Neural cell (in vitro differentiated cells): ENCODE measurements at regions not wholly inside any gene's neighbourhood (a gene's known extent, or its start where the extent isn't known, plus 50 kb on each side); places are given as distances from the start of the nearest gene placed in this dataset.

Experiments
- H2AFZ ChIP-seq: fragments of 200-600, 300-800 bp; sonication (generic), shearing (Covaris generic); 2 replicates; pipeline ENCODE4 v1.6.0; 2014; ENCODE audit warnings: low read depth, mild to moderate bottlenecking, antibody characterized with exemption, low read length, moderate library complexity
- H3F3A ChIP-seq: fragments of 200-600 bp; shearing (Covaris generic); 2 replicates; pipeline ENCODE4 v1.6.1; 2016; ENCODE audit warnings: mild to moderate bottlenecking, moderate library complexity, mixed read lengths, antibody characterized with exemption, low read length; ENCODE audit not compliant: insufficient read depth, poor library complexity, severe bottlenecking
- H3K27ac ChIP-seq: fragments of 200-600, 300-800 bp; sonication (generic), shearing (Covaris generic); 2 replicates; pipeline ENCODE4 v1.5.1; 2014; ENCODE audit warnings: mild to moderate bottlenecking, low read length, moderate library complexity
- H3K27me3 ChIP-seq: fragments of 300-800, 200-600 bp; sonication (generic), shearing (Covaris generic); 2 replicates; pipeline ENCODE4 v1.6.0; 2014; ENCODE audit warnings: mild to moderate bottlenecking, low read depth, low read length, moderate library complexity; ENCODE audit not compliant: insufficient read depth
- H3K36me3 ChIP-seq: fragments of 300-800, 200-600 bp; sonication (generic), shearing (Covaris generic); 2 replicates; pipeline ENCODE4 v1.5.1; 2014; ENCODE audit warnings: mild to moderate bottlenecking, antibody characterized with exemption, low read length, moderate library complexity; ENCODE audit not compliant: insufficient read depth
- H3K4me2 ChIP-seq: fragments of 300-800, 200-600 bp; sonication (generic), shearing (Covaris generic); 2 replicates; pipeline ENCODE4 v1.6.0; 2014; ENCODE audit warnings: mild to moderate bottlenecking, low read length
- H3K4me3 ChIP-seq: fragments of 300-800, 200-600 bp; sonication (generic), shearing (Covaris generic); 2 replicates; pipeline ENCODE4 v1.5.1; 2014; ENCODE audit warnings: mild to moderate bottlenecking, low read length, moderate library complexity
- H3K79me2 ChIP-seq: fragments of 200-600 bp; shearing (Covaris generic); replicated peaks from 2 replicates; pipeline ENCODE4 v1.6.0; 2014; ENCODE audit warnings: mild to moderate bottlenecking, low read length, moderate library complexity; ENCODE audit not compliant: insufficient read depth
- H3K9ac ChIP-seq: fragments of 300-800, 200-600 bp; sonication (generic), shearing (Covaris generic); 2 replicates; pipeline ENCODE4 v1.6.1; 2016; ENCODE audit warnings: mild to moderate bottlenecking, low read length, mixed read lengths
- H3K9me2 ChIP-seq: fragments of 200-600 bp; shearing (Covaris generic); 2 replicates; pipeline ENCODE4 v1.6.1; 2016; ENCODE audit warnings: mild to moderate bottlenecking, low read length, mixed read lengths; ENCODE audit not compliant: insufficient read depth
- H3K9me3 ChIP-seq: fragments of 200-600, 300-800 bp; sonication (generic), shearing (Covaris generic); 2 replicates; pipeline ENCODE4 v1.6.1; 2016; ENCODE audit warnings: mild to moderate bottlenecking, mixed run types, low read length, moderate library complexity, mixed read lengths
- H4K20me1 ChIP-seq: fragments of 200-600 bp; shearing (Covaris generic); 2 replicates; pipeline ENCODE4 v1.6.1; 2016; ENCODE audit warnings: mild to moderate bottlenecking, mixed run types; ENCODE audit not compliant: insufficient read depth
- EP300 ChIP-seq: fragments of 450-650 bp; conservative IDR thresholded peaks from 2 replicates; pipeline ENCODE4 v1.6.1; 2014; ENCODE audit warnings: antibody characterized with exemption, mild to moderate bottlenecking, moderate library complexity; ENCODE audit not compliant: poor library complexity, severe bottlenecking
- EZH2 ChIP-seq: fragments of 200-600, 300-800 bp; shearing (Covaris generic), sonication (generic); IDR thresholded peaks from 2 replicates; pipeline ENCODE4 v1.6.1; 2014; ENCODE audit warnings: antibody characterized with exemption, low read length, borderline replicate concordance, mild to moderate bottlenecking; ENCODE audit not compliant: insufficient read depth, poor library complexity, severe bottlenecking
- MXI1 ChIP-seq: fragments of 450-650 bp; conservative IDR thresholded peaks from 2 replicates; pipeline ENCODE4 v1.6.1; 2014; ENCODE audit warnings: antibody characterized with exemption, mild to moderate bottlenecking; ENCODE audit not compliant: poor library complexity, severe bottlenecking
- POLR2AphosphoS5 ChIP-seq: IDR thresholded peaks from 2 replicates; pipeline ENCODE4 v1.6.1; 2012
- RAD21 ChIP-seq: fragments of 450-650 bp; conservative IDR thresholded peaks from 2 replicates; pipeline ENCODE4 v1.6.1; 2014; ENCODE audit warnings: antibody characterized with exemption, mild to moderate bottlenecking, moderate library complexity
- REST ChIP-seq: IDR thresholded peaks from 2 replicates; pipeline ENCODE4 v1.6.1; 2012; ENCODE audit warnings: borderline replicate concordance
- SMC3 ChIP-seq: fragments of 450-650 bp; conservative IDR thresholded peaks from 2 replicates; pipeline ENCODE4 v1.6.1; 2014; ENCODE audit warnings: antibody characterized with exemption, mild to moderate bottlenecking, moderate library complexity; ENCODE audit not compliant: poor library complexity
- TAF1 ChIP-seq: IDR thresholded peaks from 2 replicates; pipeline ENCODE4 v1.6.1; 2012; ENCODE audit warnings: low read depth
- TF ChIP-seq, protein P1 (sequence below): fragments of 450-650 bp; IDR thresholded peaks from 2 replicates; pipeline ENCODE4 v1.5.1; 2014; ENCODE audit warnings: antibody characterized with exemption, mild to moderate bottlenecking, moderate library complexity; ENCODE audit not compliant: poor library complexity, severe bottlenecking

DNA sequence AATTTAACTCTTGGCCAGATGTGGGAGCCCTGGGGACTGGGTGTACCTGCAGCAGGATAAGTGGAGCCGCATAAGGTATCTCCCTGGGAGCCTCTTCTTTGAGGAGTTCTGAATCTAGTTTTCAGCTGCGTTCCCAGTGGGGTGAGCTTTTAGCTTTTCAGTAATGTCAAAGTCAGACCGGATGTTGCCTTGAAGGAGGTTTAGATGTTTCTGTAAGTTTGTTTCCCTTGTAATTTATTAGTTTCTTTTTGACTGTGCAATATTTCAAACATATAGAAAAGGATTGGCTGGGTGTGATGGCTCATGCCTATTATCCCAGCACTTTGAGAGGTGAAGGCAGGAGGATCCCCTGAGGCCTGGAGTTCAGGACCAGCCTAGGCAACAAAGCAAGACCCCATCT lies 98.6 kb upstream of the EEF2KMT start:
- Histone ChIP-seq H4K20me1 (no peaks in the 10 kb centered on the region), H2AFZ (no peak overlapping the region), H3K9me2 (no peaks in the 10 kb centered on the region), H3K27ac (no peak overlapping the region), H3K4me2 (no peak overlapping the region), H3F3A (no peaks in the 10 kb centered on the region), H3K9ac (no peak overlapping the region), H3K4me3 (no peak overlapping the region), H3K27me3 (no peaks in the 10 kb centered on the region), H3K36me3 (no peaks in the 10 kb centered on the region), H3K9me3 (no peaks in the 10 kb centered on the region), H3K79me2 (no peaks in the 10 kb centered on the region)
- TF ChIP-seq POLR2AphosphoS5 (no peak), MXI1 (no peak), EZH2 (no peak), REST (no peak), RAD21 (no peak)
- TF ChIP-seq, protein P1, sequence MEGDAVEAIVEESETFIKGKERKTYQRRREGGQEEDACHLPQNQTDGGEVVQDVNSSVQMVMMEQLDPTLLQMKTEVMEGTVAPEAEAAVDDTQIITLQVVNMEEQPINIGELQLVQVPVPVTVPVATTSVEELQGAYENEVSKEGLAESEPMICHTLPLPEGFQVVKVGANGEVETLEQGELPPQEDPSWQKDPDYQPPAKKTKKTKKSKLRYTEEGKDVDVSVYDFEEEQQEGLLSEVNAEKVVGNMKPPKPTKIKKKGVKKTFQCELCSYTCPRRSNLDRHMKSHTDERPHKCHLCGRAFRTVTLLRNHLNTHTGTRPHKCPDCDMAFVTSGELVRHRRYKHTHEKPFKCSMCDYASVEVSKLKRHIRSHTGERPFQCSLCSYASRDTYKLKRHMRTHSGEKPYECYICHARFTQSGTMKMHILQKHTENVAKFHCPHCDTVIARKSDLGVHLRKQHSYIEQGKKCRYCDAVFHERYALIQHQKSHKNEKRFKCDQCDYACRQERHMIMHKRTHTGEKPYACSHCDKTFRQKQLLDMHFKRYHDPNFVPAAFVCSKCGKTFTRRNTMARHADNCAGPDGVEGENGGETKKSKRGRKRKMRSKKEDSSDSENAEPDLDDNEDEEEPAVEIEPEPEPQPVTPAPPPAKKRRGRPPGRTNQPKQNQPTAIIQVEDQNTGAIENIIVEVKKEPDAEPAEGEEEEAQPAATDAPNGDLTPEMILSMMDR: no peak

DNA sequence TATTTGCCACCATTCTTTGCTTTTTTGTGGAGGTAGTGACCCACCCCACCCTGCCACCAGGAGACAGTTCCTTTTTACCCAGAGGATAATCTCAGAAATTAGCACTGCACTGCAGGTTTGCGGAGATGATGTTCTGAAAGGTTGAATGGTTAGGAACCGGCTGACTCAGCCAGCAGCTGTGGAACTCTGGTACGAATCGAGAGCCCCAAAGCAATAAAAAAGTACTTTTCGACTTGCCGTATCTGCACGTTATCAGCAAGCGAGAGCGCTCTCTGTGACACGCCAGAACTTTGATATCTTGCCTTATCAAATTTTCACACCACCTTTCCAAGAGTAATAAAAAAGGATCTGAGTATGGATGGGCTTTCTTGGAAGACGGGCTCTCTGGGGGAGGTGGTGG lies 96.3 kb upstream of the EEF2KMT start:
- H3K27ac ChIP-seq: no peak overlapping the region
- no peaks in the 10 kb centered on the region for H3K79me2 ChIP-seq
- no peaks in the 10 kb centered on the region for H3F3A ChIP-seq
- no peaks in the 10 kb centered on the region for H3K36me3 ChIP-seq
- H3K4me3 ChIP-seq: no peak overlapping the region
- H4K20me1 ChIP-seq: no peaks in the 10 kb centered on the region
- H3K4me2 ChIP-seq: no peak overlapping the region
- TF ChIP-seq SMC3 (no peak), RAD21 (no peak), EZH2 (no peak), TAF1 (no peak), REST (no peak), POLR2AphosphoS5 (no peak), EP300 (no peak), MXI1 (no peak)
- TF ChIP-seq, protein P1: no peak
- no peak overlapping the region for H3K9ac ChIP-seq
- H3K9me2 ChIP-seq: no peaks in the 10 kb centered on the region
- H2AFZ ChIP-seq: no peak overlapping the region
- no peaks in the 10 kb centered on the region for H3K9me3 ChIP-seq
- no peaks in the 10 kb centered on the region for H3K27me3 ChIP-seq
